Effector CD4-positive, alpha-beta T cell (primary cell): ENCODE measurements at regions not wholly inside any gene's neighbourhood (a gene's known extent, or its start where the extent isn't known, plus 50 kb on each side); places are given as distances from the start of the nearest gene placed in this dataset.
"Not testable (repeated sequence)": the region's sequence is repeated elsewhere in the genome, so short reads cannot be mapped to it uniquely, and the experiment has no call there.

Source experiments
- DNase-seq: peaks from one replicate; pipeline ENCODE4 v3.0.0-alpha.2; 2020

- DNase-seq = no peak
Observed at GRCh38 chr7:92968502-92968901, 132.1 kb upstream of the CDK6 start.

- DNase-seq = no peak
Observed at GRCh38 chr7:92967238-92967637, 130.9 kb upstream of the CDK6 start.

- DNase-seq = no peak
Observed at GRCh38 chr7:92964141-92964540, 127.8 kb upstream of the CDK6 start.

- DNase-seq = no peak
Observed at GRCh38 chr7:92963566-92963965, 127.2 kb upstream of the CDK6 start.

- no peak for DNase-seq
Observed at GRCh38 chr7:92961961-92962360, 125.6 kb upstream of the CDK6 start.

- DNase-seq = no peak
Observed at GRCh38 chr7:92956575-92956974, 120.2 kb upstream of the CDK6 start.

GRCh38 chr7:92955081-92955480 lies 118.7 kb upstream of the CDK6 start:
- DNase-seq = no peak

GRCh38 chr7:92953657-92954056 lies 117.3 kb upstream of the CDK6 start:
- no peak for DNase-seq

GRCh38 chr7:92949748-92950147 lies 113.4 kb upstream of the CDK6 start:
- DNase-seq = no peak

- DNase-seq = no peak
Observed at GRCh38 chr7:92945840-92946239, 109.5 kb upstream of the CDK6 start.

GRCh38 chr7:92944633-92945032 lies 108.3 kb upstream of the CDK6 start:
- no peak for DNase-seq

- DNase-seq = not testable (repeated sequence)
Observed at GRCh38 chr7:92942706-92943105, 106.3 kb upstream of the CDK6 start.

GRCh38 chr7:92939666-92940360 lies 103.4 kb upstream of the CDK6 start:
- no peak for DNase-seq

GRCh38 chr7:92934096-92934495 lies 97.7 kb upstream of the CDK6 start:
- DNase-seq = no peak

- DNase-seq = no peak
Observed at GRCh38 chr7:92932450-92932849, 96.1 kb upstream of the CDK6 start.

- DNase-seq = no peak
Observed at GRCh38 chr7:92930404-92930803, 94.0 kb upstream of the CDK6 start.

GRCh38 chr7:92926697-92927044 lies 90.3 kb upstream of the CDK6 start:
- DNase-seq = no peak

- no peak for DNase-seq
Observed at GRCh38 chr7:92925876-92926696, 89.7 kb upstream of the CDK6 start.

- no peak for DNase-seq
Observed at GRCh38 chr7:92924800-92925199, 88.4 kb upstream of the CDK6 start.

GRCh38 chr7:92917230-92917629 lies 80.9 kb upstream of the CDK6 start:
- DNase-seq = no peak

GRCh38 chr7:92916770-92917224 lies 80.4 kb upstream of the CDK6 start:
- DNase-seq = no peak

- no peak for DNase-seq
Observed at GRCh38 chr7:92915348-92915747, 79.0 kb upstream of the CDK6 start.

- no peak for DNase-seq
Observed at GRCh38 chr7:92914645-92915044, 78.3 kb upstream of the CDK6 start.

GRCh38 chr7:92913849-92914248 lies 77.5 kb upstream of the CDK6 start:
- no peak for DNase-seq
